Lower leg skin (tissue), 3 donors: ENCODE measurements at regions not wholly inside any gene's neighbourhood (a gene's known extent, or its start where the extent isn't known, plus 50 kb on each side); places are given as distances from the start of the nearest gene placed in this dataset.

Experiments used
- CTCF ChIP-seq, 3 donors: fragments of 450-650 bp; IDR thresholded peaks; one replicate each; pipeline ENCODE4 v1.5.1; 2016; ENCODE audit warnings: antibody characterized with exemption in 3 of 3, mild to moderate bottlenecking in 3 of 3, moderate library complexity in 2 of 3
- POLR2A ChIP-seq, 2 donors: fragments of 450-650 bp; IDR thresholded peaks; one replicate each; pipeline ENCODE4 v1.6.1; 2016 to 2017; ENCODE audit warnings: antibody characterized with exemption in 2 of 2, mild to moderate bottlenecking in 1 of 2, moderate library complexity in 1 of 2

- TF ChIP-seq CTCF (IDR thresholded peaks at IDR 0.05) (no peak), POLR2A (IDR thresholded peaks at IDR 0.05) (no peak)
Observed at GRCh38 chr13:34523406-34523805, 418.7 kb upstream of the NBEA start.
